ENCODE measurements at regions not wholly inside any gene's neighbourhood (a gene's known extent, or its start where the extent isn't known, plus 50 kb on each side); places are given as distances from the start of the nearest gene placed in this dataset.

- Histone ChIP-seq H3K4me3 (no peak overlapping the region), H4K20me1 (no peaks in the 10 kb centered on the region), H3K9ac (no peak overlapping the region), H3K4me1 (no peaks in the 10 kb centered on the region), H3K27me3 (no peaks in the 10 kb centered on the region), H3K9me3 (replicated peaks in 1 of 11) (peaks cover 0 to 23% (median 14%) of the 10 kb centered on the region in 11 experiments; a peak in 11 of 22 replicates), H3K27ac (no peak overlapping the region), H3K4me2 (no peak overlapping the region), H3K36me3 (no peaks in the 10 kb centered on the region)
- no peak for TF ChIP-seq Cebpa-rat (IDR thresholded peaks at IDR 0.05)
Measured at GRCh38 chr22:47690586-47690985, 928.1 kb downstream of the TBC1D22A start.

- Histone ChIP-seq H4K20me1 (no peaks in the 10 kb centered on the region), H3K9me3 (replicated peaks in 1 of 11) (peaks cover 0 to 23% (median 16%) of the 10 kb centered on the region in 11 experiments; a peak in 12 of 22 replicates), H3K27ac (no peak overlapping the region), H3K4me1 (no peaks in the 10 kb centered on the region), H3K27me3 (no peaks in the 10 kb centered on the region), H3K4me2 (no peak overlapping the region), H3K9ac (no peak overlapping the region), H3K36me3 (no peaks in the 10 kb centered on the region), H3K4me3 (no peak overlapping the region)
- no peak for TF ChIP-seq Cebpa-rat (IDR thresholded peaks at IDR 0.05)
Measured at GRCh38 chr22:47690166-47690565, 927.7 kb downstream of the TBC1D22A start.

- H3K36me3 ChIP-seq: no peaks in the 10 kb centered on the region
- H3K4me1 ChIP-seq: no peaks in the 10 kb centered on the region
- no peak overlapping the region for H3K9ac ChIP-seq
- H4K20me1 ChIP-seq: no peaks in the 10 kb centered on the region
- no peak overlapping the region for H3K4me3 ChIP-seq
- H3K9me3 ChIP-seq (replicated peaks in 1 of 11): peaks cover 18 to 47% (median 39%) of the 10 kb centered on the region in 11 experiments
- no peak for TF ChIP-seq Cebpa-rat (IDR thresholded peaks at IDR 0.05)
- H3K4me2 ChIP-seq: no peak overlapping the region
- H3K27me3 ChIP-seq: no peaks in the 10 kb centered on the region
- H3K27ac ChIP-seq: no peak overlapping the region
Measured at GRCh38 chr22:47687776-47688175, 925.3 kb downstream of the TBC1D22A start.

- H3K27me3 ChIP-seq: no peaks in the 10 kb centered on the region
- H3K4me1 ChIP-seq: no peaks in the 10 kb centered on the region
- no peak overlapping the region for H3K4me2 ChIP-seq
- no peaks in the 10 kb centered on the region for H4K20me1 ChIP-seq
- TF ChIP-seq Cebpa-rat (IDR thresholded peaks at IDR 0.05): no peak
- H3K9ac ChIP-seq: no peak overlapping the region
- H3K27ac ChIP-seq: no peak overlapping the region
- H3K4me3 ChIP-seq: no peak overlapping the region
- no peaks in the 10 kb centered on the region for H3K36me3 ChIP-seq
- H3K9me3 ChIP-seq (replicated peaks in 1 of 11): peaks cover 18 to 51% (median 40%) of the 10 kb centered on the region in 11 experiments
Measured at GRCh38 chr22:47687346-47687655, 924.9 kb downstream of the TBC1D22A start.

- H3K27me3 ChIP-seq: no peaks in the 10 kb centered on the region
- no peak overlapping the region for H3K4me2 ChIP-seq
- no peaks in the 10 kb centered on the region for H3K4me1 ChIP-seq
- no peak overlapping the region for H3K4me3 ChIP-seq
- no peaks in the 10 kb centered on the region for H4K20me1 ChIP-seq
- no peak overlapping the region for H3K9ac ChIP-seq
- TF ChIP-seq Cebpa-rat (IDR thresholded peaks at IDR 0.05): no peak
- H3K27ac ChIP-seq: no peak overlapping the region
- H3K9me3 ChIP-seq (replicated peaks in 1 of 11): peaks cover 18 to 57% (median 42%) of the 10 kb centered on the region in 11 experiments
- H3K36me3 ChIP-seq: no peaks in the 10 kb centered on the region
Measured at GRCh38 chr22:47686594-47687345, 924.3 kb downstream of the TBC1D22A start.

GRCh38 chr22:47681411-47682165 lies 919.1 kb downstream of the TBC1D22A start:
- H3K27ac ChIP-seq: no peak overlapping the region
- H3K4me2 ChIP-seq: no peak overlapping the region
- peaks cover 18 to 47% (median 28%) of the 10 kb centered on the region in 11 experiments for H3K9me3 ChIP-seq (replicated peaks in 1 of 11)
- no peaks in the 10 kb centered on the region for H3K27me3 ChIP-seq
- H3K4me3 ChIP-seq: no peak overlapping the region
- H3K4me1 ChIP-seq: no peaks in the 10 kb centered on the region
- H3K36me3 ChIP-seq: no peaks in the 10 kb centered on the region
- H4K20me1 ChIP-seq: no peaks in the 10 kb centered on the region
- no peak for TF ChIP-seq Cebpa-rat (IDR thresholded peaks at IDR 0.05)
- no peak overlapping the region for H3K9ac ChIP-seq

GRCh38 chr22:47678636-47679287 lies 916.3 kb downstream of the TBC1D22A start:
- TF ChIP-seq Cebpa-rat (IDR thresholded peaks at IDR 0.05): no peak
- Histone ChIP-seq H3K9me3 (replicated peaks in 1 of 11) (peaks cover 10 to 22% (median 18%) of the 10 kb centered on the region in 11 experiments), H4K20me1 (no peaks in the 10 kb centered on the region), H3K36me3 (no peaks in the 10 kb centered on the region), H3K4me2 (no peak overlapping the region), H3K4me3 (no peak overlapping the region), H3K27me3 (no peaks in the 10 kb centered on the region), H3K27ac (no peak overlapping the region), H3K4me1 (no peaks in the 10 kb centered on the region), H3K9ac (no peak overlapping the region)

- Histone ChIP-seq H3K27me3 (no peaks in the 10 kb centered on the region), H3K36me3 (no peaks in the 10 kb centered on the region), H3K9ac (no peak overlapping the region), H3K4me2 (no peak overlapping the region), H3K27ac (no peak overlapping the region), H3K4me3 (no peak overlapping the region), H3K9me3 (replicated peaks in 1 of 11) (peaks cover 2 to 15% (median 11%) of the 10 kb centered on the region in 11 experiments; a peak in 21 of 22 replicates), H3K4me1 (no peaks in the 10 kb centered on the region), H4K20me1 (no peaks in the 10 kb centered on the region)
- no peak for TF ChIP-seq Cebpa-rat (IDR thresholded peaks at IDR 0.05)
Measured at GRCh38 chr22:47678048-47678447, 915.6 kb downstream of the TBC1D22A start.

GRCh38 chr22:47676685-47677084 lies 914.2 kb downstream of the TBC1D22A start:
- H3K4me2 ChIP-seq: no peak overlapping the region
- peaks cover 0 to 1% (median 0%) of the 10 kb centered on the region in 11 experiments; a peak in 4 of 22 replicates for H3K9me3 ChIP-seq (replicated peaks in 1 of 11)
- TF ChIP-seq Cebpa-rat (IDR thresholded peaks at IDR 0.05): no peak
- no peak overlapping the region for H3K4me3 ChIP-seq
- no peaks in the 10 kb centered on the region for H3K4me1 ChIP-seq
- H3K9ac ChIP-seq: no peak overlapping the region
- no peaks in the 10 kb centered on the region for H3K36me3 ChIP-seq
- H3K27ac ChIP-seq: no peak overlapping the region
- no peaks in the 10 kb centered on the region for H4K20me1 ChIP-seq
- no peaks in the 10 kb centered on the region for H3K27me3 ChIP-seq
